A549 (cell line): ENCODE measurements at regions not wholly inside any gene's neighbourhood (a gene's known extent, or its start where the extent isn't known, plus 50 kb on each side); places are given as distances from the start of the nearest gene placed in this dataset.
A peak's percentile ranks its signal among the peaks of the same experiment; 100 is the strongest.

Experiments
- ATAC-seq, 2 experiments: fragments of 200-7000 bp in 1 of 2; fragments of >200 bp in 1 of 2; cut with Nextera tagmentation in 1 of 2; cut with Tn5 transposase in 1 of 2; 3 replicates each; pipeline versions ENCODE4 v1.8.0 to v1.9.1; 2018 to 2020; ENCODE audit warnings: mild to moderate bottlenecking in 1 of 2, moderate library complexity in 1 of 2
- CTCF ChIA-PET: fragments of 300-600 bp; sonication (Branson Sonifier 250); formaldehyde crosslinking; extraction: SDS; loops from one replicate; lab custom pipeline; 2021; ENCODE audit warnings: antibody characterized with exemption, inconsistent platforms; lab: Yijun Ruan, JAX
- POLR2A ChIA-PET: fragments of 350-600 bp; formaldehyde crosslinking; extraction: SDS; loops from one replicate; lab custom pipeline; 2021; ENCODE audit warnings: antibody characterized with exemption, inconsistent platforms; lab: Yijun Ruan, JAX
- DNase-seq, 2 experiments: peaks; one replicate each; pipeline versions ENCODE4 v3.0.0 to v3.0.0-alpha.2; 2011 to 2016; ENCODE audit warnings: low read depth in 1 of 2, low spot score in 1 of 2
- FAIRE-seq: peaks from 2 replicates; lab custom pipeline; 2011; peaks lifted over from hg19 to GRCh38; lab: Jason Lieb, UNC
- H3K27ac ChIP-seq, 2 experiments: fragments of >200 bp; sonication (Bioruptor Twin); formaldehyde crosslinking; 3 replicates each; pipeline ENCODE4 v1.5.1; 2016 to 2017
- H3K4me1 ChIP-seq: fragments of >200 bp; sonication (Bioruptor Twin); formaldehyde crosslinking; 3 replicates; pipeline ENCODE4 v1.6.1; 2016
- H3K4me2 ChIP-seq: fragments of >200 bp; sonication (Bioruptor Twin); formaldehyde crosslinking; 3 replicates; pipeline ENCODE4 v1.6.1; 2016
- H3K4me3 ChIP-seq: fragments of >200 bp; sonication (Bioruptor Twin); formaldehyde crosslinking; 3 replicates; pipeline ENCODE4 v1.5.1; 2016
- H3K9me3 ChIP-seq: fragments of >200 bp; sonication (Bioruptor Twin); formaldehyde crosslinking; 3 replicates; pipeline ENCODE4 v1.6.1; 2016
- CBX2 ChIP-seq: fragments of 200-600 bp; sonication (generic); IDR thresholded peaks from 2 replicates; pipeline ENCODE4 v1.6.1; 2016; ENCODE audit warnings: low read depth, mild to moderate bottlenecking, borderline replicate concordance
- CBX8 ChIP-seq: fragments of 200-600 bp; sonication (generic); IDR thresholded peaks from 2 replicates; pipeline ENCODE4 v1.6.1; 2016
- CEBPB ChIP-seq, 2 experiments: fragments of >200 bp in 1 of 2; sonication (Bioruptor Twin) in 1 of 2; formaldehyde crosslinking in 1 of 2; IDR thresholded peaks; 2 replicates each; pipeline ENCODE4 v1.6.1; 2012 to 2016
- EHMT2 ChIP-seq: fragments of 200-600 bp; sonication (generic); IDR thresholded peaks from 2 replicates; pipeline ENCODE4 v1.6.1; 2016; ENCODE audit warnings: antibody characterized with exemption, low read depth, mild to moderate bottlenecking, moderate library complexity
- EP300 ChIP-seq, 2 experiments: fragments of >200 bp; sonication (Bioruptor Twin); formaldehyde crosslinking; IDR thresholded peaks; 2 replicates in 1 of 2; 3 replicates in 1 of 2; pipeline ENCODE4 v1.6.1; 2016 to 2017
- FOSL2 ChIP-seq, 2 experiments: fragments of 450-650 bp in 1 of 2; fragments of >200 bp in 1 of 2; sonication (Bioruptor Twin) in 1 of 2; formaldehyde crosslinking; IDR thresholded peaks; 2 replicates each; pipeline versions ENCODE4 v1.5.0 to v1.6.1; 2016 to 2020; ENCODE audit warnings: mild to moderate bottlenecking in 1 of 2, moderate library complexity in 1 of 2
- GATA3 ChIP-seq: IDR thresholded peaks from 2 replicates; pipeline ENCODE4 v1.6.1; 2012; ENCODE audit warnings: borderline replicate concordance
- HDAC2 ChIP-seq: fragments of 200-600 bp; sonication (generic); IDR thresholded peaks from 2 replicates; pipeline ENCODE4 v1.6.1; 2016
- HEYL ChIP-seq: fragments of 250-450 bp; sonication (Bioruptor Pico); IDR thresholded peaks from 2 replicates; pipeline ENCODE4 v1.8.0; 2021; ENCODE audit warnings: mild to moderate bottlenecking, moderate library complexity
- HOXA7 ChIP-seq: fragments of 250-450 bp; sonication (Bioruptor Pico); IDR thresholded peaks from 2 replicates; pipeline ENCODE4 v1.5.0; 2020; ENCODE audit warnings: mild to moderate bottlenecking, moderate library complexity
- KDM1A ChIP-seq: fragments of 200-600 bp; sonication (generic); IDR thresholded peaks from 2 replicates; pipeline ENCODE4 v1.6.1; 2016; ENCODE audit warnings: low read depth, mild to moderate bottlenecking
- KDM5A ChIP-seq: fragments of 200-600 bp; sonication (generic); IDR thresholded peaks from 2 replicates; pipeline ENCODE4 v1.6.1; 2016; ENCODE audit warnings: antibody characterized with exemption, mild to moderate bottlenecking
- MAFK ChIP-seq: fragments of 450-650 bp; IDR thresholded peaks from 2 replicates; pipeline ENCODE4 v1.6.1; 2014; ENCODE audit not compliant: partially characterized antibody
- MYC ChIP-seq: IDR thresholded peaks from 2 replicates; pipeline ENCODE4 v1.6.1; 2012; ENCODE audit warnings: mild to moderate bottlenecking, inconsistent platforms, low read length, improper control_type of control experiment, borderline replicate concordance
- NFE2L2 ChIP-seq: fragments of 150-350 bp; conservative IDR thresholded peaks from 2 replicates; pipeline ENCODE4 v1.6.1; 2014; ENCODE audit warnings: low read length
- PHF8 ChIP-seq: fragments of 200-600 bp; sonication (generic); IDR thresholded peaks from 2 replicates; pipeline ENCODE4 v1.6.1; 2016; ENCODE audit warnings: low read depth, mild to moderate bottlenecking, antibody characterized with exemption, moderate library complexity, borderline replicate concordance
- RAD21 ChIP-seq, 2 experiments: fragments of >200 bp in 1 of 2; sonication (Bioruptor Twin) in 1 of 2; formaldehyde crosslinking in 1 of 2; IDR thresholded peaks in 1 of 2; conservative IDR thresholded peaks in 1 of 2; 2 replicates in 1 of 2; 3 replicates in 1 of 2; pipeline ENCODE4 v1.6.1; 2012 to 2018; ENCODE audit warnings: inconsistent platforms in 1 of 2
- RARB ChIP-seq: fragments of 250-450 bp; sonication (Bioruptor Pico); IDR thresholded peaks from 2 replicates; pipeline ENCODE4 v1.8.0; 2021; ENCODE audit warnings: mild to moderate bottlenecking, moderate library complexity
- RNF2 ChIP-seq: fragments of 200-600 bp; sonication (generic); IDR thresholded peaks from 2 replicates; pipeline ENCODE4 v1.6.1; 2016; ENCODE audit warnings: low read depth, mild to moderate bottlenecking, antibody characterized with exemption, moderate library complexity, borderline replicate concordance
- SMC3 ChIP-seq: fragments of >200 bp; sonication (Bioruptor Twin); formaldehyde crosslinking; IDR thresholded peaks from 3 replicates; pipeline ENCODE4 v1.6.1; 2018; ENCODE audit warnings: inconsistent platforms
- SREBF2 ChIP-seq: fragments of 450-650 bp; IDR thresholded peaks from 2 replicates; pipeline ENCODE4 v1.6.1; 2014; ENCODE audit warnings: mild to moderate bottlenecking, moderate library complexity
- ZC3H11A ChIP-seq: fragments of 450-650 bp; IDR thresholded peaks from 2 replicates; pipeline ENCODE4 v1.6.1; 2014; ENCODE audit warnings: antibody characterized with exemption, mild to moderate bottlenecking
- ZNF302 ChIP-seq: fragments of 250-450 bp; sonication (Bioruptor Pico); IDR thresholded peaks from 2 replicates; pipeline ENCODE4 v1.9.0; 2021; ENCODE audit warnings: inconsistent platforms, mild to moderate bottlenecking, moderate library complexity
- WGBS: methylation state at CpG from one replicate; pipeline ENCODE4 v1.1.6; 2017; ENCODE audit errors: missing lambda C conversion rate; 5-methylcytosine and 5-hydroxymethylcytosine counted together
- TF ChIP-seq, protein P1 (sequence below): fragments of 250-450 bp; sonication (Bioruptor Pico); IDR thresholded peaks from 2 replicates; pipeline ENCODE4 v1.5.0; 2021; ENCODE audit warnings: mild to moderate bottlenecking, moderate library complexity, borderline replicate concordance
- TF ChIP-seq, protein P2 (sequence below): fragments of 250-450 bp; sonication (Bioruptor Pico); IDR thresholded peaks from 2 replicates; pipeline ENCODE4 v1.5.0; 2020; ENCODE audit warnings: low read depth, mild to moderate bottlenecking, moderate library complexity
- TF ChIP-seq, protein P3 (sequence below): IDR thresholded peaks from 2 replicates; pipeline ENCODE4 v1.6.1; 2012
- TF ChIP-seq, protein P4 (sequence below): IDR thresholded peaks from 2 replicates; pipeline ENCODE4 v1.6.1; 2012
- TF ChIP-seq, protein P5 (sequence below): fragments of >200 bp; sonication (Bioruptor Twin); formaldehyde crosslinking; IDR thresholded peaks from 3 replicates; pipeline ENCODE4 v1.6.1; 2016
- TF ChIP-seq, protein P6 (sequence below): fragments of 150-350 bp; IDR thresholded peaks from 2 replicates; pipeline ENCODE4 v1.6.1; 2014; ENCODE audit warnings: low read depth, mild to moderate bottlenecking, low read length

DNA sequence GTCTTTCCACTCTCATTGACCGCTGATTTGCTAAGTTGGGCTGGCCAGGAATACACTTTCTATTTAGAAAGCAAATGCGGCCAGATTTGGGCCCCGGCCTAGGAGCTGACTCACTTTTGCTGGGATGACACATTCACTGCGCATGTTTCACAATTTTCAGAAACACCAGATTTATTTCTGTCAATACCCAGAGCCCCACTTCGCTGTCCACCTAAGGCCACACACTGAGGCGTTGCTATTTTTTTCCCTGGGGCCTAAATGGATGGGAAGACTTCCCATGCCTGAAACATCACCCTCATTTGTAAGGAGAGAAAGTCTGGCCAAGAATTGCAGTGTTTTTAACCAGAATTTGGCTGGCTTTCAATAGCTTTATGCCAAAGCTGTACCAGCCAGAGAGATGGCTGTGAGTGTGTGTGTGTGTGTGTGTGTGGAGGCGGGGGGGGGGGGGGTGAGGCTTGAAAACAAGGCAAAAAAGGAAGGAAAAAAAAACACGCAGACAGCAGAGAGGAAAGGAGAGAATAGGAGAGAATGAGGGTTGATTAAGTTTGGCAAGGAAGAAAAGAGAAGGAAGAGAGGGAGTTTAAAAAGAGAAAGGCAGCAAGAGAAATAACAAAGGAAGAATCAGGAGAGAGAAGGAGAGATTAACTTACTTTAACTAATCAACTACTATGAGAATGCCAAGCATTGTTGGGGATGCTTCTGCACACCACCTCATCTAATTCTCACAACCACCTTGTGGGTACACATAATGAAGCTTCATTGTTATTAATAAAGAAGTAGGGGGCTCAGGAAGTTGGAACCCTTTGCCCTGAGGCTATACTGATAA, 261.4 kb upstream of the KLF4 start:
- peak overlapping the region; percentile 85 to 89 for H3K27ac ChIP-seq
- ATAC-seq (peak; percentile 79 to 84), FAIRE-seq (no peak), DNase-seq (peak; percentile 85)
- H3K4me2 ChIP-seq: peak overlapping the region; percentile 72
- no peak overlapping the region; the same call in 2 of the 3 replicates for H3K4me3 ChIP-seq
- no peaks in the 10 kb centered on the region for H3K9me3 ChIP-seq
- CTCF ChIA-PET: interaction anchor here (0.6 to 1.6 kb wide), 7 partner anchors 8 to 819 kb away, joined by 3 to 4 read pairs (median 4); no protein-coding TSS in a partner anchor
- POLR2A ChIA-PET: interaction anchor here (0.6 to 2.4 kb wide), 5 partner anchors 39 to 298 kb away, joined by 3 to 14 read pairs (median 3); partner anchors contain the start of gene KLF4
- H3K4me1 ChIP-seq: peaks cover 51% of the 10 kb centered on the region
- WGBS: 12% methylated on average over 8 of the region's 8 CpGs
- peak; percentile 20 to 68; a peak in 4 of 5 replicates for TF ChIP-seq RAD21 (conservative IDR thresholded peaks at IDR 0.05 in 1 of 2, IDR thresholded peaks at IDR 0.05 in 1 of 2)
- TF ChIP-seq EP300 (IDR thresholded peaks at IDR 0.05): peak; percentile 75 to 82; a peak in 3 of 5 replicates
- no peak for TF ChIP-seq ZC3H11A
- TF ChIP-seq FOSL2 (IDR thresholded peaks at IDR 0.05): peak; percentile 97
- TF ChIP-seq FOSL2 (CRISPR knock-in tag; IDR thresholded peaks at IDR 0.05): peak; percentile 95
- TF ChIP-seq RNF2: no peak
- TF ChIP-seq, protein P1, sequence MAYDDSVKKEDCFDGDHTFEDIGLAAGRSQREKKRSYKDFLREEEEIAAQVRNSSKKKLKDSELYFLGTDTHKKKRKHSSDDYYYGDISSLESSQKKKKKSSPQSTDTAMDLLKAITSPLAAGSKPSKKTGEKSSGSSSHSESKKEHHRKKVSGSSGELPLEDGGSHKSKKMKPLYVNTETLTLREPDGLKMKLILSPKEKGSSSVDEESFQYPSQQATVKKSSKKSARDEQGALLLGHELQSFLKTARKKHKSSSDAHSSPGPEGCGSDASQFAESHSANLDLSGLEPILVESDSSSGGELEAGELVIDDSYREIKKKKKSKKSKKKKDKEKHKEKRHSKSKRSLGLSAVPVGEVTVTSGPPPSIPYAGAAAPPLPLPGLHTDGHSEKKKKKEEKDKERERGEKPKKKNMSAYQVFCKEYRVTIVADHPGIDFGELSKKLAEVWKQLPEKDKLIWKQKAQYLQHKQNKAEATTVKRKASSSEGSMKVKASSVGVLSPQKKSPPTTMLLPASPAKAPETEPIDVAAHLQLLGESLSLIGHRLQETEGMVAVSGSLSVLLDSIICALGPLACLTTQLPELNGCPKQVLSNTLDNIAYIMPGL (CRISPR knock-in tag): no peak
- TF ChIP-seq CBX8: no peak
- TF ChIP-seq HDAC2: no peak
- TF ChIP-seq, protein P2, sequence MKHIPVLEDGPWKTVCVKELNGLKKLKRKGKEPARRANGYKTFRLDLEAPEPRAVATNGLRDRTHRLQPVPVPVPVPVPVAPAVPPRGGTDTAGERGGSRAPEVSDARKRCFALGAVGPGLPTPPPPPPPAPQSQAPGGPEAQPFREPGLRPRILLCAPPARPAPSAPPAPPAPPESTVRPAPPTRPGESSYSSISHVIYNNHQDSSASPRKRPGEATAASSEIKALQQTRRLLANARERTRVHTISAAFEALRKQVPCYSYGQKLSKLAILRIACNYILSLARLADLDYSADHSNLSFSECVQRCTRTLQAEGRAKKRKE: no peak
- peak; percentile 66 for TF ChIP-seq MAFK
- TF ChIP-seq, protein P3, sequence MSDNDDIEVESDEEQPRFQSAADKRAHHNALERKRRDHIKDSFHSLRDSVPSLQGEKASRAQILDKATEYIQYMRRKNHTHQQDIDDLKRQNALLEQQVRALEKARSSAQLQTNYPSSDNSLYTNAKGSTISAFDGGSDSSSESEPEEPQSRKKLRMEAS: peak; percentile 61; the same call in 1 of the 2 replicates
- TF ChIP-seq, protein P4, sequence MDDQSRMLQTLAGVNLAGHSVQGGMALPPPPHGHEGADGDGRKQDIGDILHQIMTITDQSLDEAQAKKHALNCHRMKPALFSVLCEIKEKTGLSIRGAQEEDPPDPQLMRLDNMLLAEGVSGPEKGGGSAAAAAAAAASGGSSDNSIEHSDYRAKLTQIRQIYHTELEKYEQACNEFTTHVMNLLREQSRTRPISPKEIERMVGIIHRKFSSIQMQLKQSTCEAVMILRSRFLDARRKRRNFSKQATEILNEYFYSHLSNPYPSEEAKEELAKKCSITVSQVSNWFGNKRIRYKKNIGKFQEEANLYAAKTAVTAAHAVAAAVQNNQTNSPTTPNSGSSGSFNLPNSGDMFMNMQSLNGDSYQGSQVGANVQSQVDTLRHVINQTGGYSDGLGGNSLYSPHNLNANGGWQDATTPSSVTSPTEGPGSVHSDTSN: no peak
- TF ChIP-seq HEYL (CRISPR knock-in tag): no peak
- peak; percentile 93 to 94 for TF ChIP-seq CEBPB (IDR thresholded peaks at IDR 0.05)
- no peak for TF ChIP-seq KDM1A
- TF ChIP-seq NFE2L2: no peak
- TF ChIP-seq GATA3: peak; percentile 59; the same call in 1 of the 2 replicates
- TF ChIP-seq HOXA7: no peak
- no peak for TF ChIP-seq KDM5A
- no peak for TF ChIP-seq CBX2
- TF ChIP-seq, protein P5, sequence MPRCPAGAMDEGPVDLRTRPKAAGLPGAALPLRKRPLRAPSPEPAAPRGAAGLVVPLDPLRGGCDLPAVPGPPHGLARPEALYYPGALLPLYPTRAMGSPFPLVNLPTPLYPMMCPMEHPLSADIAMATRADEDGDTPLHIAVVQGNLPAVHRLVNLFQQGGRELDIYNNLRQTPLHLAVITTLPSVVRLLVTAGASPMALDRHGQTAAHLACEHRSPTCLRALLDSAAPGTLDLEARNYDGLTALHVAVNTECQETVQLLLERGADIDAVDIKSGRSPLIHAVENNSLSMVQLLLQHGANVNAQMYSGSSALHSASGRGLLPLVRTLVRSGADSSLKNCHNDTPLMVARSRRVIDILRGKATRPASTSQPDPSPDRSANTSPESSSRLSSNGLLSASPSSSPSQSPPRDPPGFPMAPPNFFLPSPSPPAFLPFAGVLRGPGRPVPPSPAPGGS: peak; percentile 91; the same call in 2 of the 3 replicates
- TF ChIP-seq, protein P6, sequence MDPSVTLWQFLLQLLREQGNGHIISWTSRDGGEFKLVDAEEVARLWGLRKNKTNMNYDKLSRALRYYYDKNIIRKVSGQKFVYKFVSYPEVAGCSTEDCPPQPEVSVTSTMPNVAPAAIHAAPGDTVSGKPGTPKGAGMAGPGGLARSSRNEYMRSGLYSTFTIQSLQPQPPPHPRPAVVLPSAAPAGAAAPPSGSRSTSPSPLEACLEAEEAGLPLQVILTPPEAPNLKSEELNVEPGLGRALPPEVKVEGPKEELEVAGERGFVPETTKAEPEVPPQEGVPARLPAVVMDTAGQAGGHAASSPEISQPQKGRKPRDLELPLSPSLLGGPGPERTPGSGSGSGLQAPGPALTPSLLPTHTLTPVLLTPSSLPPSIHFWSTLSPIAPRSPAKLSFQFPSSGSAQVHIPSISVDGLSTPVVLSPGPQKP: no peak
- TF ChIP-seq RARB (CRISPR knock-in tag): no peak
- no peak for TF ChIP-seq EHMT2
- TF ChIP-seq PHF8: no peak
- no peak for TF ChIP-seq ZNF302 (CRISPR knock-in tag)
- TF ChIP-seq SMC3: peak; percentile 52; the same call in 2 of the 3 replicates
- no peak for TF ChIP-seq MYC
- TF ChIP-seq SREBF2: no peak
